HFFc6 (cell line): ENCODE measurements at regions not wholly inside any gene's neighbourhood (a gene's known extent, or its start where the extent isn't known, plus 50 kb on each side); places are given as distances from the start of the nearest gene placed in this dataset.
"Not testable (repeated sequence)": the region's sequence is repeated elsewhere in the genome, so short reads cannot be mapped to it uniquely, and the experiment has no call there.

ENCODE experiments used
- DNase-seq: peaks from one replicate; pipeline ENCODE4 v3.0.0-alpha.2; 2018
- H3K27ac Mint-ChIP-seq: 2 replicates; pipeline ENCODE4 v1.8.0; 2020; ENCODE audit warnings: mild to moderate bottlenecking, mixed read lengths
- H3K27me3 Mint-ChIP-seq: 2 replicates; pipeline ENCODE4 v1.8.0; 2021; ENCODE audit warnings: mild to moderate bottlenecking, moderate library complexity, mixed read lengths; ENCODE audit not compliant: insufficient read depth
- H3K36me3 Mint-ChIP-seq: 2 replicates; pipeline ENCODE4 v1.8.0; 2021; ENCODE audit warnings: low read depth, mixed read lengths
- H3K4me1 Mint-ChIP-seq: 2 replicates; pipeline ENCODE4 v1.8.0; 2020; ENCODE audit warnings: low read depth, mixed read lengths
- H3K4me3 Mint-ChIP-seq: 2 replicates; pipeline ENCODE4 v1.8.0; 2020; ENCODE audit warnings: mild to moderate bottlenecking, moderate library complexity, mixed read lengths
- H3K9me3 Mint-ChIP-seq: 2 replicates; pipeline ENCODE4 v1.8.0; 2020; ENCODE audit warnings: mild to moderate bottlenecking, mixed read lengths
- TF ChIP-seq, protein P1 (sequence below): fragments of 200-600 bp; sonication (generic); IDR thresholded peaks from 2 replicates; pipeline ENCODE4 v1.5.0; 2021; ENCODE audit warnings: antibody characterized with exemption, mild to moderate bottlenecking

DNA sequence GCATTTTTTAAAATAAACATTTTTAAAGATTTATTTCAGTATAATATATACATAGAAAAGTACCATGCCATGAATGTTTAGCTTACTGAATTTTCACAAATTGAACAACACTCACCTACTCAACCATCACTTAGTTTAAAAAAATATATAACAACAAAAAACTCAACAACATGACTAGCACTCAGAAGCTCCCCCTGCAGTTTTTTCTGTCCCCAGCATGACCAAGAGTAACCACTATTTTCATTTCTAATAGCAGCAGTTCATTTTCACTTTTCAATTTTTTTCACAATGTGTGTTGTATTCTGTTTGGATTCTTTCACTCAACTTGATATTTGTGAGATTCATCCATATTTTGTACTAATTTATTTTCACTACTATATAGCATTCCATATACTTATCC, 162.3 kb upstream of the POGK start:
- no peaks in the 10 kb centered on the region for H3K4me1 Mint-ChIP-seq
- H3K9me3 Mint-ChIP-seq: peaks cover 14% of the 10 kb centered on the region; the same call in 1 of the 2 replicates
- H3K27me3 Mint-ChIP-seq: no peaks in the 10 kb centered on the region
- TF ChIP-seq, protein P1, sequence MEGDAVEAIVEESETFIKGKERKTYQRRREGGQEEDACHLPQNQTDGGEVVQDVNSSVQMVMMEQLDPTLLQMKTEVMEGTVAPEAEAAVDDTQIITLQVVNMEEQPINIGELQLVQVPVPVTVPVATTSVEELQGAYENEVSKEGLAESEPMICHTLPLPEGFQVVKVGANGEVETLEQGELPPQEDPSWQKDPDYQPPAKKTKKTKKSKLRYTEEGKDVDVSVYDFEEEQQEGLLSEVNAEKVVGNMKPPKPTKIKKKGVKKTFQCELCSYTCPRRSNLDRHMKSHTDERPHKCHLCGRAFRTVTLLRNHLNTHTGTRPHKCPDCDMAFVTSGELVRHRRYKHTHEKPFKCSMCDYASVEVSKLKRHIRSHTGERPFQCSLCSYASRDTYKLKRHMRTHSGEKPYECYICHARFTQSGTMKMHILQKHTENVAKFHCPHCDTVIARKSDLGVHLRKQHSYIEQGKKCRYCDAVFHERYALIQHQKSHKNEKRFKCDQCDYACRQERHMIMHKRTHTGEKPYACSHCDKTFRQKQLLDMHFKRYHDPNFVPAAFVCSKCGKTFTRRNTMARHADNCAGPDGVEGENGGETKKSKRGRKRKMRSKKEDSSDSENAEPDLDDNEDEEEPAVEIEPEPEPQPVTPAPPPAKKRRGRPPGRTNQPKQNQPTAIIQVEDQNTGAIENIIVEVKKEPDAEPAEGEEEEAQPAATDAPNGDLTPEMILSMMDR: no peak
- no peak overlapping the region for H3K27ac Mint-ChIP-seq
- H3K36me3 Mint-ChIP-seq: no peaks in the 10 kb centered on the region
- DNase-seq: no peak
- no peak overlapping the region for H3K4me3 Mint-ChIP-seq

DNA sequence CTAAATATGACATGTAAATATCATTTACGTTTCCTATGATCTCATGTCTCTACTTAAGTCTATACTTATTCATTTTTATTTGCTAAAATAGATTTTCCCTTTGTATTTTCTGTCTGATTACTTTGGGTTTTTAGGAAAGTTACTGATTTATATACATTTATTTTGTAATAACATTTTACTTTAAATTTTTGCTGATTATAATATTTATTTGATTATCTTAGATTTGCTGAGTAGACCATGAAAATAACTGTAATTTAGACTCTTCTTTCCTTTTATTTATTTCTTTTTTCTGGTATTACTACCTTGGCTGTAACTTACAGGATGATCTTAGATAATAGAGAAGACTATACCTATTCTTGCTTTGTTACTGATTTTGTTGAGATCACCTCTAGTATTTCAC, 159.9 kb upstream of the POGK start:
- Mint-ChIP-seq H3K27ac (no peak overlapping the region), H3K27me3 (no peaks in the 10 kb centered on the region), H3K4me1 (no peaks in the 10 kb centered on the region), H3K36me3 (no peaks in the 10 kb centered on the region), H3K9me3 (peaks cover 14% of the 10 kb centered on the region; the same call in 1 of the 2 replicates), H3K4me3 (no peak overlapping the region)
- no peak for DNase-seq
- TF ChIP-seq, protein P1: no peak

DNA sequence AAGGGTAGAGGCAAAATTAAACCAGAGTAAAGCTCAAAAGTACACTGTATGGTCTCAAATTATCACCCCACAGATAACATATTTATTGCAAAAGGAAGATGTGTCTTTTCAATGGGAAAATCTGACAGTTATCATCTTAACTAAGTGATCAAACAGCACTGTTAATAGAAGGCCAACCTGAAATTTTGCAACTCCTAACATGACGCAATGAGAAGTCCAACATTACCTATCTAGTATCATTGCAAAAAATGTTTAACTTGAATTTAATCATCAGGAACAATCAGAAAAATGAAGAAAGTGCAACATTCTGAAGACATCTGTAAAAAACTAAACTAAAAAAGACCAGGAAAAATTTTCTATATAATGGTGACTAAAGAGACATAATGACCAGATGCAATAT, 156.7 kb upstream of the POGK start:
- H3K27me3 Mint-ChIP-seq: no peaks in the 10 kb centered on the region
- TF ChIP-seq, protein P1: no peak
- no peaks in the 10 kb centered on the region for H3K4me1 Mint-ChIP-seq
- no peak overlapping the region for H3K4me3 Mint-ChIP-seq
- H3K9me3 Mint-ChIP-seq: peaks cover 21% of the 10 kb centered on the region
- DNase-seq: no peak
- no peak overlapping the region for H3K27ac Mint-ChIP-seq
- no peaks in the 10 kb centered on the region for H3K36me3 Mint-ChIP-seq

DNA sequence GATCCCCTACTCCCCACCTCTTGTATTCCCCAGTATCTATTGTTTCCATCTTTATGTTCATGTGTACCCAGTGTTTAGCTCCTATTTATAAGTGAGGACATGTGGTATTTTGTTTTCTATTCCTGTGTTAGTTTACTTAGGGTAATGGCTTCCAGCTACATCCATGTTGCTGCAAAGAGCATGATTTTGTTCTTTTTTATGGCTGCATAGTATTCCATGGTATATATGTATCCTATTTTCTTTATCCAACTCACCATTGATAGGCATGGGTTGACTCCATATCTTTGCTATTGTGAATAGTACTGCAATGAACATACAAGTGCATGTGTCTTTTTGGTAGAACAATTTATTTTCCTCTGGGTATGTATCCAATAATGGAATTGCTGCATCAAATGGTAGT, 154.6 kb upstream of the POGK start:
- H3K4me1 Mint-ChIP-seq, H3K4me3 Mint-ChIP-seq, H3K36me3 Mint-ChIP-seq, H3K27me3 Mint-ChIP-seq, H3K27ac Mint-ChIP-seq, DNase-seq: not testable (repeated sequence)
- peaks cover 20% of the 10 kb centered on the region for H3K9me3 Mint-ChIP-seq

DNA sequence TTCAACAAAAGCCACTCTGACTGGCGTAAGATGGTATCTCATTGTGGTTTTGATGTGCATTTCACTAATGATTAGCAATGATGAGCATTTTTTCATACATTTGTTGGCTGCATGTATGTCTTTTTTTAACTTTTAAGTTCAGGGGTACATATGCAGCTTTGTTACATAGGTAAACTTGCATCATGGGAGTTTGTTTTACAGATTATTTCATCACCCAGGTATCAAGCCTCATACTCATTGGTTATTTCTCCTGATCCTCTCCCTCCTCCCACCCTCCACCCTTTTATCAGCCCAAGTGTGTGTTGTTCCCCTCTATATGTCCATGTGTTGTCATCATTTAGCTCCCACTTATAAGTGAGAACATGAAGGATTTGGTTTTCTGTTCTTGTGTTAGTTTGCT, 154.1 kb upstream of the POGK start:
- no peak for DNase-seq
- no peaks in the 10 kb centered on the region for H3K4me1 Mint-ChIP-seq
- H3K4me3 Mint-ChIP-seq: no peak overlapping the region
- no peaks in the 10 kb centered on the region for H3K36me3 Mint-ChIP-seq
- H3K9me3 Mint-ChIP-seq: peaks cover 23% of the 10 kb centered on the region
- no peaks in the 10 kb centered on the region for H3K27me3 Mint-ChIP-seq
- H3K27ac Mint-ChIP-seq: no peak overlapping the region
- TF ChIP-seq, protein P1: no peak

DNA sequence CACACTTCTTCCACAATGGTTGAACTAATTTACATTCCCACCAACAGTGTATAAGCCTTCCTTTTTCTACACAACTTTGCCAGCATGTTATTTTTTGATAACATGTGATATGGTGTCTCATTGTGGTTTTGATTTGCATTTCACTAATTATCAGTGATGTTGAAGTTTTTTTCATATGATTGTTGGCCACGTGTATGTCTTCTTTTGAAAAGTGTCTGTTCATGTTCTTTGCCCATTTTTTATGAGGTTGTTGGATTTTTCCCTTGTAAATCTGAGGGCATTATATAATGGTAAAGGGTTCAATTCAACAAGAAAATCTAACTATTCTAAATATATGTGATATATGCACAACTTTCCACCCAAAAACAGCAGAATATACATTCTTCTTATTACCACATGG, 153.4 kb upstream of the POGK start:
- H3K9me3 Mint-ChIP-seq: peaks cover 26% of the 10 kb centered on the region
- not testable (repeated sequence) for H3K4me3 Mint-ChIP-seq, H3K4me1 Mint-ChIP-seq, H3K27ac Mint-ChIP-seq, H3K27me3 Mint-ChIP-seq, H3K36me3 Mint-ChIP-seq, DNase-seq

DNA sequence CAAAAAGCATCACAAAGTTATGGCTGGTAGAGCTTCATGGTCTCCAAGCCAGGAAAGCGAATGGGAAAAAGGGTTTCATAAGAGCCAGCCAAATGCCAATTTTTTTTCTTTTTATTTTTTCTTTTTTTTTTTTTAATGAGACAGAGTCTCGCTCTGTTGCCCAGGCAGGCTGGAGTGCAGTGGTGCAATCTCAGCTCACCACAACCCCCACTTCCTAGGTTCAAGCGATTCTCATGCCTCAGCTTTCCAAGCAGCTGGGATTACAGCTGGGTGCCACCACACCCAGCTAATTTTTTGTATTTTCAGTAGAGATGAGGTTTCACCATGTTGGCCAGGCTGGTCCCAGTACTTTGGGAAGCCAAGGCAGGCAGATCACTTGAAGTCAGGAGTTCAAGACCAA, 148.7 kb upstream of the POGK start:
- not testable (repeated sequence) for H3K4me1 Mint-ChIP-seq, H3K4me3 Mint-ChIP-seq, H3K27me3 Mint-ChIP-seq, H3K36me3 Mint-ChIP-seq, DNase-seq, H3K27ac Mint-ChIP-seq
- H3K9me3 Mint-ChIP-seq: peaks cover 27% of the 10 kb centered on the region
